Activated naive CD8-positive, alpha-beta T cell treated with anti-CD3 and anti-CD28 coated beads, Interleukin-2, amount 10 ng/mL, durations not matched to agents 7 days and 5 days (primary cell): ENCODE measurements at regions not wholly inside any gene's neighbourhood (a gene's known extent, or its start where the extent isn't known, plus 50 kb on each side); places are given as distances from the start of the nearest gene placed in this dataset.

Experiments used
- ATAC-seq: fragments of 150-1000 bp; cut with Tn5 transposase; one replicate; pipeline ENCODE4 v1.10.0; 2021; ENCODE audit warnings: low read depth, moderate library complexity
- POLR2A ChIA-PET: fragments of 350-600 bp; sonication (Branson Sonifier 250); formaldehyde crosslinking; loops from one replicate; lab custom pipeline; 2021; ENCODE audit warnings: antibody characterized with exemption; lab: Charles Lee
- DNase-seq: peaks from one replicate; pipeline ENCODE4 v3.0.0; 2021
- H3K27ac Mint-ChIP-seq: one replicate; pipeline ENCODE4 v1.8.0; 2022; ENCODE audit warnings: mild to moderate bottlenecking, mixed read lengths
- H3K27me3 Mint-ChIP-seq: one replicate; pipeline ENCODE4 v1.8.0; 2022; ENCODE audit warnings: mild to moderate bottlenecking, moderate library complexity, mixed read lengths
- H3K36me3 Mint-ChIP-seq: one replicate; pipeline ENCODE4 v1.8.0; 2021; ENCODE audit warnings: mild to moderate bottlenecking, mixed read lengths
- H3K4me1 Mint-ChIP-seq: one replicate; pipeline ENCODE4 v1.8.0; 2021; ENCODE audit warnings: mixed read lengths
- H3K4me3 Mint-ChIP-seq: one replicate; pipeline ENCODE4 v1.8.0; 2022; ENCODE audit warnings: mild to moderate bottlenecking, moderate library complexity, mixed read lengths
- H3K9me3 Mint-ChIP-seq: one replicate; pipeline ENCODE4 v1.8.0; 2021; ENCODE audit warnings: mixed read lengths

DNA sequence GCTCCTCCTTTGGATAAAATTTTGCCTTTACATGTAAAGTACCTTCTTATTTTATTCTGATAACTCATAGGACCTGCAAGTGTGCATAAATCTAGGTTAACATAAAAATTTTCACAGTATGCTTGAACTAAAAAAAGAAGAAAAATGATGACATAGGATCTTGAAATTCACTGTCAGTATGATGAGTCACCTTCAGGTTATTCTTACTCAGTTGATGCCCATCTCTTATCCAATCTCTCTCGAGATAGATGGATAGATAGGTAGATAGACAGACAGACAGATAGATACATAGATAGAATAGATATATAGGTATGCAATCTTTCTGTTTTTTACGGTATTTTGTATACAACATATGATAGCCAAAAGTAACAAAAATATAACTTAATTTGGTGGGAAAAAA lies 485.5 kb downstream of the NAF1 start:
- H3K4me3 Mint-ChIP-seq, result no peak overlapping the region
- no peak for ATAC-seq
- H3K9me3 Mint-ChIP-seq, result peaks cover 9% of the 10 kb centered on the region
- no peaks in the 10 kb centered on the region for H3K27me3 Mint-ChIP-seq
- H3K36me3 Mint-ChIP-seq, result no peaks in the 10 kb centered on the region
- POLR2A ChIA-PET, result no interaction called here
- H3K27ac Mint-ChIP-seq, result no peak overlapping the region
- no peak for DNase-seq
- no peaks in the 10 kb centered on the region for H3K4me1 Mint-ChIP-seq

DNA sequence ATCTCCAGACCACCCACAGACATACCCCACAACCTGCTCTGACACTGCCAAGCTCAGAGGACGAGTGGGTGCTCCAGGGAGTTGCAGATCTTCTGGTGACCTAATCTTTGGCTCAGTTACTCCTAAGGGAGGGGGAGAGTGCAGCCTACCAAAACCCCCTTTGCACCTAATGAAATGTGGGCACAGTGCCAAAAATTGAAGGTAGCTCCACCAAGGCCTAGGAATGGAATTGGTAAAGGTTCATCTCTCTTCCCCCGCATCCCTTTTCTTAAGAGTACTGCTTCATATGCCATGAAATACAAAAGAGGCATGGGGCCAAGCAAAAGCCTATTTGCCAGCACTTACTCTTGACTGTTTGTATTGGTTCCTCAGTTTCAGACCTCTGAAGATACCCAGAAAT lies 491.0 kb downstream of the NAF1 start:
- Mint-ChIP-seq H3K36me3 (no peaks in the 10 kb centered on the region), H3K9me3 (peaks cover 8% of the 10 kb centered on the region)
- POLR2A ChIA-PET, result no interaction called here

DNA sequence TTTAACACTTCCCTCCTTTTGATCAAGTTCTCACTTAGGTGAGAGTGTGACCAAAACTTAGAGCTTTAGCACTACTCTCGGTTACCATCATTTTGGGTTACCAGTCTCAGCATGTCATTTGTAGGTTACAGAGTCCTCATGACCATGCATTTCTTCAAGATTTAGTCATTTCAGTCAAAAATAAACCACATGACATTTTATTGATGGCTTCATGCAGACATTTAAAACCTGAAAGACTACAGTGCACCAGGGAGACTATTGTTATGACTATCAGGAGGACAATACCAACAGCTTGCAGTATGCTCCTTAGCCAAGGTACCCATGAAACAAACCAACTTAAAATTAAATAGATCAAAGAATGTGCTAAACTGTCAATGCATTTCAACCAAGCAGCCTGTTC lies 498.1 kb upstream of the FSTL5 start:
- H3K4me1 Mint-ChIP-seq, result no peaks in the 10 kb centered on the region
- no peak overlapping the region for H3K4me3 Mint-ChIP-seq
- H3K27me3 Mint-ChIP-seq, result no peaks in the 10 kb centered on the region
- H3K9me3 Mint-ChIP-seq, result no peaks in the 10 kb centered on the region
- no peak for ATAC-seq
- POLR2A ChIA-PET, result no interaction called here
- H3K36me3 Mint-ChIP-seq, result no peaks in the 10 kb centered on the region
- no peak overlapping the region for H3K27ac Mint-ChIP-seq
- DNase-seq, result no peak

More for the DNA sequence above, 491.0 kb downstream of the NAF1 start:
- ATAC-seq, result no peak
- no peaks in the 10 kb centered on the region for H3K4me1 Mint-ChIP-seq
- H3K4me3 Mint-ChIP-seq, result no peak overlapping the region
- H3K27ac Mint-ChIP-seq, result no peak overlapping the region
- H3K27me3 Mint-ChIP-seq, result no peaks in the 10 kb centered on the region
- no peak for DNase-seq

DNA sequence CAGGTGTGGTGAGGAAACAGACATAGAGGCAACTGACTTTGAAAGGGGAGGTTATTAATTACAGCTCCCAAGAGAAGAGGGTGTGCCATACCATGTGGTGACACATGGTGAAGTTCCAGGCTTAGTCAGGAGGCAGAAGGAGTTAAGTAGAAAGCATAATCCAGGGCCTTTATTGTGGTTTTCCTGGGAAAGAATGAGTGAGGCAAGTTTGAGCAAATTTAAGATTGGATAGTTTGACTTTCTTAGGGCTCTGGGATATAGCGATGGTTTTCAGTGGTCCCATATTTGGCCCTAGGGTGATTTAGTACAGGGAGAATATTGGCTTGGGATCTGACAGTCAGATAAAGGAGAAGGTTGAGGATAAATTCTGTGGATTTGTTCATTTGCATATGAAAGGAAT lies 495.9 kb upstream of the FSTL5 start:
- Mint-ChIP-seq H3K36me3 (no peaks in the 10 kb centered on the region), H3K27ac (no peak overlapping the region), H3K9me3 (no peaks in the 10 kb centered on the region), H3K4me3 (no peak overlapping the region), H3K4me1 (no peaks in the 10 kb centered on the region), H3K27me3 (no peaks in the 10 kb centered on the region)
- DNase-seq (no peak), ATAC-seq (no peak)
- POLR2A ChIA-PET, result no interaction called here

DNA sequence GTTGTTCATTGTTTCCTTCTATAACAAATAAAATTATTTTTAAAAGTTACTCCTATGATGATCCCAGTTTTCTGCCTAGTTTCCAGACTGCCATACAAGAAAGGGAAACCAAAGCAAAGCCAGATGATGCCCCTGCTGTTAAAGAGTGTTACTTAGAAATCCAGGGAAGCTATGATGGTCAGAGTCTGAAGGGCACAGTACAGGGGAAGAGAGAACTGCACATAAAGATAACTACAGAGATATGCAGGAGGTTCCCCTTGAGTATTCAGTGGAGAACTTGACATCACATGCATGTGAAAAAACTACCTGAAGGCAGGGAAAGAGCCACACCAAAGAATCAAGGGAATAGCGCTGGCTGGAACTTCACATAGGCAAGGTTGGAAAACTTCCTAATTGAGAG lies 494.2 kb upstream of the FSTL5 start:
- POLR2A ChIA-PET, result no interaction called here
- Mint-ChIP-seq H3K9me3 (no peaks in the 10 kb centered on the region), H3K27ac (no peak overlapping the region), H3K36me3 (no peaks in the 10 kb centered on the region), H3K4me1 (no peaks in the 10 kb centered on the region), H3K4me3 (no peak overlapping the region), H3K27me3 (no peaks in the 10 kb centered on the region)
- no peak for DNase-seq
- no peak for ATAC-seq

DNA sequence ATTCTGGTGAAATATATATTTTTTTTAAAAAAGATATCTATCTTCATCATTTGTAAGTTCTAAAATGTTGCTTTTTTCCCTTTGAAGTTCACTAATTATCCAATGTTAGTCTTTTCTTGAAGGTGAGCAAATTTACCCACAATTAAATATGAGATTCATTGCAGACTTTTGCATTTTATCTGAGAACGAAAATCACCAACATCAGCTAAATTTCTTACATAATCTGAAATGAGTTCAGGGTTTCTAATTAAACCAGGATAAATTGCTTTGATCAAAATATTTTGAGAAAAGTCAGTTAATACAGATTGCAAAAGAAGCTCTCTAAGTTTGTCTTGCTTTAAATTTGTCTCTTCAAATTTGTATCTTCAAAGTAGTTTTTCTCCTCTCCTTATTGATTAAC lies 486.4 kb upstream of the FSTL5 start:
- Mint-ChIP-seq H3K4me3 (no peak overlapping the region), H3K36me3 (no peaks in the 10 kb centered on the region), H3K27me3 (no peaks in the 10 kb centered on the region), H3K9me3 (no peaks in the 10 kb centered on the region), H3K4me1 (no peaks in the 10 kb centered on the region), H3K27ac (no peak overlapping the region)
- ATAC-seq, result no peak
- DNase-seq, result no peak
- POLR2A ChIA-PET, result no interaction called here

DNA sequence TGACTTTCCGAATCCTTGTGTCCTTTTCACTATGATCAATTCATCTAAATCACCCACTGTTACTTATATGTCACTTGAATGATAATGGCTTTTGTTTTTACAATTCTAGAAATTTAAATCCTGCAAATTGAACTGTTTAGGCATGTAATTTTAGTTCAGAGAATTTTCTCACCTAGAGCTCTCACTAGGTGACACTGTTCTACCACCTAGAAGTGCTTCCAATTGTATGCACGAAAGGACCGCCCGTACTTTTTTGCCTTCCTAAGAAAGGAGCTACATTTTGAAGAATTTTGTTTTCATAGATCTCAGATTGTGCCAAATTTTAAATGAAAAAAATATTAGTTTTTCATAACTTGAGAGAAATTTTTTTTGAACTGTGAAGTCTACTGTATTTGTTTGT lies 481.6 kb upstream of the FSTL5 start:
- H3K4me3 Mint-ChIP-seq, result no peak overlapping the region
- POLR2A ChIA-PET, result no interaction called here
- ATAC-seq, result no peak
- no peak overlapping the region for H3K27ac Mint-ChIP-seq
- no peaks in the 10 kb centered on the region for H3K36me3 Mint-ChIP-seq
- no peaks in the 10 kb centered on the region for H3K27me3 Mint-ChIP-seq
- H3K4me1 Mint-ChIP-seq, result no peaks in the 10 kb centered on the region
- no peak for DNase-seq
- H3K9me3 Mint-ChIP-seq, result no peaks in the 10 kb centered on the region

DNA sequence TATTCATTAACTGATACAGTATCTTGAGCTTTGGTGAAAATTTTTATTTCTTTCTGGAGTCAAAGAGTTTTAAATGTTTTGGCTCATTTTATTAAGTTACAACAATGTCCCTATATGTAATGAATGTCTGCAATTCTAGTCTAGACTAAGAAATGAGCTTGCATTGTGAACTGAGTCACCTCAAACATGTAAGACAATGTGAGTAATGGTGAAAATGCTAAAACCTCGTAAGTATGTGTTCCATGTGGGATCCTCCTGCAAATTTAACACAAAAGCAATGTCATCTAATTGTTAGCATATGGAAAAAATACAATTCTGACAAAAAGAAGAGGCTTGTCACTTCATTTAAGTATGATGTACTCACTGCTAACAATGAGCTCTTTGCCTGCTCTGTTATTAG lies 480.5 kb upstream of the FSTL5 start:
- Mint-ChIP-seq H3K27ac (no peak overlapping the region), H3K4me3 (no peak overlapping the region), H3K27me3 (no peaks in the 10 kb centered on the region), H3K9me3 (no peaks in the 10 kb centered on the region), H3K4me1 (no peaks in the 10 kb centered on the region), H3K36me3 (no peaks in the 10 kb centered on the region)
- POLR2A ChIA-PET, result no interaction called here
- DNase-seq, result no peak
- no peak for ATAC-seq

DNA sequence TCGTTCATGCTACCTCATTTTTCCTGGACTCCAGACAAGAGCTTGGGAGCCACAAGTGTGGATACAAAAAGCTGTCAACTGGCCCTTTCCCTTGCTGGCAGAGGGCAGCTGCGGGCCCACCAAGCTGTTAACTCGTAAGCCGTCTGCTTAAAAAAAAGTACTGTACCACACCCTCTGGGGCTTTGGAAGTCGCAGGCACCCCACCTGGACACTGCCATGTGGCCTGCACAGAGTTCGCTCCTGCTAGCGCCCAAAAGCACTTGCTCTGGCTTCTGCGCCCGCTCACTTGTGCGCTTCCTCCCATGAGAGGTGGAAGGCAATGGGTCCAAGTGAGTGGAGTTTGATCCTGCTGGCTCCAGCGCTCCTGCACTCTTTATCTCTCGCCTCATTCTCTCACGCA lies 476.4 kb upstream of the FSTL5 start:
- DNase-seq (no peak), ATAC-seq (no peak)
- Mint-ChIP-seq H3K27me3 (no peaks in the 10 kb centered on the region), H3K9me3 (no peaks in the 10 kb centered on the region), H3K4me1 (no peaks in the 10 kb centered on the region), H3K27ac (no peak overlapping the region), H3K36me3 (no peaks in the 10 kb centered on the region), H3K4me3 (no peak overlapping the region)
- POLR2A ChIA-PET, result no interaction called here

DNA sequence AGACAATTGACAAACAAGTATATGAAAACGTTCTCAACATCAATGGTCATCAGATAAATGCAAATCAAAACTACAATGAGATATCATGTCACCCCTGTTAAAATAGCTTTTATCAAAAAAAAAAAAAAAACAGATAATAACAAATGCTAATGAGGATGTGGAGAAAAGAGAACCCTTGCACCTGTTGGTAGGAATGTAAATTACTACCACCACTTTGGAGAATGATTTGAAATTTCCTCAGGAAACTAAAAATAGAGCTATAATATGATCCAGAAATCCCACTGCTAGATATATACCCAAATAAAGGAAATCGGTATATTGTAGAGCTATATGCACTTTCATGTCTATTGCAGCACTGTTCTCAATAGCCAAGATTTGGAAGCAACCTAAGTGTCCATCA lies 470.6 kb upstream of the FSTL5 start:
- no peaks in the 10 kb centered on the region for H3K36me3 Mint-ChIP-seq
- no peak overlapping the region for H3K4me3 Mint-ChIP-seq
- no peak overlapping the region for H3K27ac Mint-ChIP-seq
- DNase-seq, result no peak
- no peaks in the 10 kb centered on the region for H3K27me3 Mint-ChIP-seq
- H3K9me3 Mint-ChIP-seq, result peaks cover 2% of the 10 kb centered on the region
- no peak for ATAC-seq
- POLR2A ChIA-PET, result no interaction called here
- H3K4me1 Mint-ChIP-seq, result no peaks in the 10 kb centered on the region

DNA sequence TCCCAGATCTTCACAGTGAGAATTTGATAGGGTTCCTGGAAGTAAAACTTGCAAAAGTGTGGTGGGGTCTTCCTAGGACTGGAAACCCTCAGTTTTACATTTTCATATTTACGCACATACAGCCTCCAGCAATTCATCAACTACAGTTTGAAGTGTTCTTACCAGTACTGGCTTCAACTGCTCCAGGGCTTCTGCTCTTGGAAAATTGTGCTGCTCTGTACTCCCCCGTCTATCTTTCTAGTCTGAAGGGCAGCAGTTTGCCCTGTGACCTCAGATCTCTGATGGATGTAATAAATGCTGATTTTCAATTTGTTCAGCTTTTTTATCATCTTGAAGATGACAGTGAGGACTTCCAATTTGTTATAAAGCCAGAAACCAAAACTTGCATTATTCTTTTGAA lies 458.9 kb upstream of the FSTL5 start:
- POLR2A ChIA-PET, result no interaction called here
- DNase-seq (no peak), ATAC-seq (no peak)
- no peaks in the 10 kb centered on the region for H3K27me3 Mint-ChIP-seq
- H3K4me3 Mint-ChIP-seq, result no peak overlapping the region
- H3K4me1 Mint-ChIP-seq, result no peaks in the 10 kb centered on the region
- no peak overlapping the region for H3K27ac Mint-ChIP-seq
- H3K9me3 Mint-ChIP-seq, result peaks cover 2% of the 10 kb centered on the region
- no peaks in the 10 kb centered on the region for H3K36me3 Mint-ChIP-seq

DNA sequence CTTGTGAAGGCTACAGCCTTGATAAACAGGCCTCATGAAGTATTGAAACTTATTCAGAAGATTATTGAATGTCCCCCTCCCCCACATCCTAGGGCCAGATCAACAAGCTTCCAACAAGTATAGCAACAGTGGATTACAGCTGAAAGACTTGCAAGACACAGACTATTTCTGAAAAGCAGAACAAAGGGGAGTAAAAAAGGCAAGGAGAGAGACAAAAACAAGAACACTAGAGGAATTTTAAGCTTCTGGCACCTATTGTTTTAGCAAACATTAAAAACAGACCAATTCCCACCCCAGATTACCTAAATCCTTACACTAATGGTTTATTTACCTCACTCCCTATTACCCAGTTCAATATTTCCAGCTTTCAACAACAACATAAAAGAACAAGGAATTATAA lies 446.3 kb upstream of the FSTL5 start:
- ATAC-seq, result no peak
- no peaks in the 10 kb centered on the region for H3K36me3 Mint-ChIP-seq
- POLR2A ChIA-PET, result no interaction called here
- DNase-seq, result no peak
- no peaks in the 10 kb centered on the region for H3K27me3 Mint-ChIP-seq
- no peak overlapping the region for H3K27ac Mint-ChIP-seq
- no peaks in the 10 kb centered on the region for H3K4me1 Mint-ChIP-seq
- H3K9me3 Mint-ChIP-seq, result no peaks in the 10 kb centered on the region
- no peak overlapping the region for H3K4me3 Mint-ChIP-seq

DNA sequence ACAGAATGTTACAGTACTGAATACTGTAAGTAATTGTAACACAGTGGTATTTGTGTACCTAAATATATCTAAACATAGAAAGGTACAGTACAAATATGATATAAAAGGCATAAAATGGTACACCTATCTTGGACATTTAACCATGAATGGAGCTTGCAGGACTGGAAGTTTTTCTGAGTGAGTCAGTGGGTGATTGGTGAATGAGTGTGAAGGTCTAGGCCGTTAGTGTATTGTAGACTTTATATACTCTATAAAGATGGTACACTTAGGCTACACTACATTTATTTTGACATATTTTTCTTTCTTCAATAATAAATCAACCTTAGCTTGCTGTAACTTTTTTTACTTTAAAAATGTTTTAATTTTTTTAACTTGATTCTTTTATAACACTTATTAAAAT lies 422.5 kb upstream of the FSTL5 start:
- no peaks in the 10 kb centered on the region for H3K9me3 Mint-ChIP-seq
- ATAC-seq (no peak), DNase-seq (no peak)
- H3K36me3 Mint-ChIP-seq, result no peaks in the 10 kb centered on the region
- no peak overlapping the region for H3K27ac Mint-ChIP-seq
- H3K4me3 Mint-ChIP-seq, result no peak overlapping the region
- no peaks in the 10 kb centered on the region for H3K4me1 Mint-ChIP-seq
- H3K27me3 Mint-ChIP-seq, result no peaks in the 10 kb centered on the region
- POLR2A ChIA-PET, result no interaction called here

DNA sequence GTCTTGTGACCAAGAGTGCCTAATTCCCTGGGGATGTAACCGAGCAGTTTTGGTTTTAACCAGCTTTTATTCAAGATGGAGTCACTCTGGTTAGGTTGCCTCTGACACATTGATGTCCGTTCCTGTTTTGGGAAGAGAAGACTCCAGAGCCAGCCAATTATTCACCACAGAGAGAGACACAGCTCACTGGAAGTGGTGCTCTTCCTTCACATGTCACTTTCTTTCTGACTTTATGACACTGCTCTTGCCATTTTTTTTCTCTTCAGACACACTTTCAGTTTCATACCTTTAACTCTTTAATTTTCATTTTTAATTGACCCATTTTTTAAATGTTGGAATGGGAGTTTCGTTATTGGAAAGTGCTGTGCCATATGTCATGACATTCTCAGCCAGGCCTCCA lies 418.4 kb upstream of the FSTL5 start:
- no peak for ATAC-seq
- no peak for DNase-seq
- no peak overlapping the region for H3K27ac Mint-ChIP-seq

DNA sequence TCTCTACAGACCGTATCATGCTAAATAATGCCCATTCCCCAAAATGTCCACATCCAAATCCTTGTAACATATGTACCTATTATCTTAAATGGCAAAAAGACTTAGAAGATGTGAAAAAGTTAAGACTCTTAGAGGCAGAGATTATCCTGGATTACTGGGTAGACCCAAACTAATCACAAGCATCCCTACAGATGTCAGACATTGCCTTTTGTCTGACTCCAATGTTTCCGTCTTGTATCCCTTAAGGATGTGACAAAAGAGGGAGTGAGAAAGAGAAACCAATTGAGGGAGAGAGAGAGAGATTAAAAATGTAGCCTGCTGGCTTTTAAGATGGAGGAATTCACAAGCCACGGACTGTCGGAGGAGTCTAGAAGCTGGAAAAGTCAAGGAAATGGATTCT lies 401.9 kb upstream of the FSTL5 start:
- no peaks in the 10 kb centered on the region for H3K36me3 Mint-ChIP-seq
- H3K27ac Mint-ChIP-seq, result no peak overlapping the region
- DNase-seq, result no peak
- H3K4me1 Mint-ChIP-seq, result no peaks in the 10 kb centered on the region
- POLR2A ChIA-PET, result no interaction called here
- H3K4me3 Mint-ChIP-seq, result no peak overlapping the region
- H3K9me3 Mint-ChIP-seq, result peaks cover 1% of the 10 kb centered on the region
- no peaks in the 10 kb centered on the region for H3K27me3 Mint-ChIP-seq
- no peak for ATAC-seq

More for the DNA sequence above, 418.4 kb upstream of the FSTL5 start:
- H3K4me1 Mint-ChIP-seq, result no peaks in the 10 kb centered on the region
- H3K4me3 Mint-ChIP-seq, result no peak overlapping the region
- no peaks in the 10 kb centered on the region for H3K9me3 Mint-ChIP-seq
- H3K36me3 Mint-ChIP-seq, result no peaks in the 10 kb centered on the region
- POLR2A ChIA-PET, result no interaction called here
- no peaks in the 10 kb centered on the region for H3K27me3 Mint-ChIP-seq
